OCI-LY1 (cell line): ENCODE measurements at regions not wholly inside any gene's neighbourhood (a gene's known extent, or its start where the extent isn't known, plus 50 kb on each side); places are given as distances from the start of the nearest gene placed in this dataset.

Experiments
- H2AFZ ChIP-seq: fragments of 200-600 bp; sonication (generic), shearing (Covaris generic); 2 replicates; pipeline ENCODE4 v1.6.0; 2014; ENCODE audit warnings: antibody characterized with exemption, mild to moderate bottlenecking, low read length
- H3F3A ChIP-seq: fragments of 200-600 bp; sonication (generic), shearing (Covaris generic); 2 replicates; pipeline ENCODE4 v1.6.0; 2014; ENCODE audit warnings: mild to moderate bottlenecking, antibody characterized with exemption, low read length, moderate library complexity; ENCODE audit not compliant: insufficient read depth
- H3K27ac ChIP-seq: fragments of 200-600 bp; sonication (generic); 2 replicates; pipeline ENCODE4 v1.5.1; 2014; ENCODE audit warnings: low read length, mixed run types, mild to moderate bottlenecking, low read depth; ENCODE audit not compliant: poor library complexity, severe bottlenecking
- H3K27me3 ChIP-seq: fragments of 200-600 bp; sonication (generic); 2 replicates; pipeline ENCODE4 v1.6.0; 2014; ENCODE audit warnings: antibody characterized with exemption, mild to moderate bottlenecking, low read length, moderate library complexity; ENCODE audit not compliant: insufficient read depth
- H3K36me3 ChIP-seq: fragments of 200-600 bp; sonication (generic); 2 replicates; pipeline ENCODE4 v1.6.1; 2014; ENCODE audit warnings: mild to moderate bottlenecking, antibody characterized with exemption, low read length, moderate library complexity, mixed read lengths; ENCODE audit not compliant: insufficient read depth
- H3K4me1 ChIP-seq: fragments of 200-600 bp; sonication (generic); 2 replicates; pipeline ENCODE4 v1.5.1; 2014; ENCODE audit warnings: mild to moderate bottlenecking, low read length, moderate library complexity; ENCODE audit not compliant: insufficient read depth, severe bottlenecking
- H3K4me2 ChIP-seq: fragments of 200-600 bp; sonication (generic), shearing (Covaris generic); 2 replicates; pipeline ENCODE4 v1.6.1; 2014; ENCODE audit warnings: low read length
- H3K4me3 ChIP-seq: fragments of 200-600 bp; sonication (generic); 2 replicates; pipeline ENCODE4 v1.5.1; 2014; ENCODE audit warnings: low read length, low read depth, mild to moderate bottlenecking, mixed read lengths; ENCODE audit not compliant: poor library complexity, severe bottlenecking
- H3K79me2 ChIP-seq: fragments of 200-600 bp; shearing (Covaris generic); 2 replicates; pipeline ENCODE4 v1.6.1; 2016; ENCODE audit warnings: mixed run types, low read length, mixed read lengths; ENCODE audit not compliant: insufficient read depth
- H3K9ac ChIP-seq: fragments of 200-600 bp; sonication (generic), shearing (Covaris generic); 2 replicates; pipeline ENCODE4 v1.6.1; 2014; ENCODE audit warnings: mild to moderate bottlenecking, low read length, mixed read lengths
- H3K9me2 ChIP-seq: fragments of 200-600 bp; sonication (generic), shearing (Covaris generic); 2 replicates; pipeline ENCODE4 v1.6.1; 2014; ENCODE audit warnings: low read depth, mild to moderate bottlenecking, low read length, mixed read lengths
- H3K9me3 ChIP-seq: fragments of 200-600 bp; shearing (Covaris generic); 2 replicates; pipeline ENCODE4 v1.6.1; 2014; ENCODE audit warnings: low read length, mixed read lengths
- H4K20me1 ChIP-seq: fragments of 200-600 bp; sonication (generic), shearing (Covaris generic); 2 replicates; pipeline ENCODE4 v1.6.0; 2016; ENCODE audit warnings: mild to moderate bottlenecking, low read length; ENCODE audit not compliant: insufficient read depth
- EZH2 ChIP-seq: fragments of 200-600 bp; sonication (generic), shearing (Covaris generic); IDR thresholded peaks from 2 replicates; pipeline ENCODE4 v1.8.0; 2017; ENCODE audit warnings: borderline replicate concordance, mixed run types, mild to moderate bottlenecking, antibody characterized with exemption, low read length, moderate library complexity, mixed read lengths
- TF ChIP-seq, protein P1 (sequence below): fragments of 200-600 bp; sonication (generic), shearing (Covaris generic); IDR thresholded peaks from 2 replicates; pipeline ENCODE4 v1.5.1; 2017; ENCODE audit warnings: mild to moderate bottlenecking, antibody characterized with exemption, low read length, moderate library complexity, mixed read lengths

DNA sequence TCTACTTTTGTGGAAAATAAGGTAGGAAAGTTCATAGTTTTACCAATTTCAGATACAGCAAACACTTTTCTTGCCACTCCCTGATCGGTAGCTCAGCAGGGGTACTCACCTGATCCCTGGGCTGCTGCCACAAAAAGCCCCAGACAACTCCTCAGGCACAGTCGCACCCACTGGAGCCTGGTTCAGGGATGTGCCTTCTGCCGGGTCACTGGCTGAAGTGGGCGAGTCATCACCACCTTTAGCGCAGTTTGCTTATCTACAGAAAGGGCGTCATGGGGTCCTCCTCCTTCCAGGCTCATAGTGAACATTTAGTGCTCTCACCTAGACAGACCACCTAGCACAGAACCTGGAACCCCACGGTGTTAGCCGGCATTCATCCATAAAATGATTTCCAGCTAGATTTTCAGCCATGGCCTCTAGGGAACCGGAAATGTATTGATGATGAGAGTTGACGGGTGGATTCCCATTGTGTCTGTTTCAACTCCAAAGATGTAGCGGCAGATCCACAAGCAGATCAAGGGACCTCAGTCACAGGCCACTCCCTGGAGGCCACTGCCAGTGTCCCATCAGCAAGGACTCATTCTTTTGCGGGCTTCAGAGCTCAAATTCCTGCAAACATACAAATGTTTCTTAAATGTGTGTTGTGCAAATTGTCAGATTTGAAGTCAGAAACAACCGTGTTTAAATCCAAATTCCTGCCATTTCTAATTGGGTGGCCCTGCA lies 408.4 kb upstream of the SALL3 start:
- Histone ChIP-seq H3K4me3 (no peak overlapping the region), H3K36me3 (no peaks in the 10 kb centered on the region), H3K27me3 (no peaks in the 10 kb centered on the region), H2AFZ (no peak overlapping the region), H3K9me2 (no peaks in the 10 kb centered on the region), H3K4me2 (no peak overlapping the region), H3K27ac (no peak overlapping the region), H3K4me1 (no peaks in the 10 kb centered on the region), H3K79me2 (no peaks in the 10 kb centered on the region), H3K9me3 (no peaks in the 10 kb centered on the region), H4K20me1 (no peaks in the 10 kb centered on the region), H3F3A (no peaks in the 10 kb centered on the region), H3K9ac (no peak overlapping the region)
- TF ChIP-seq, protein P1, sequence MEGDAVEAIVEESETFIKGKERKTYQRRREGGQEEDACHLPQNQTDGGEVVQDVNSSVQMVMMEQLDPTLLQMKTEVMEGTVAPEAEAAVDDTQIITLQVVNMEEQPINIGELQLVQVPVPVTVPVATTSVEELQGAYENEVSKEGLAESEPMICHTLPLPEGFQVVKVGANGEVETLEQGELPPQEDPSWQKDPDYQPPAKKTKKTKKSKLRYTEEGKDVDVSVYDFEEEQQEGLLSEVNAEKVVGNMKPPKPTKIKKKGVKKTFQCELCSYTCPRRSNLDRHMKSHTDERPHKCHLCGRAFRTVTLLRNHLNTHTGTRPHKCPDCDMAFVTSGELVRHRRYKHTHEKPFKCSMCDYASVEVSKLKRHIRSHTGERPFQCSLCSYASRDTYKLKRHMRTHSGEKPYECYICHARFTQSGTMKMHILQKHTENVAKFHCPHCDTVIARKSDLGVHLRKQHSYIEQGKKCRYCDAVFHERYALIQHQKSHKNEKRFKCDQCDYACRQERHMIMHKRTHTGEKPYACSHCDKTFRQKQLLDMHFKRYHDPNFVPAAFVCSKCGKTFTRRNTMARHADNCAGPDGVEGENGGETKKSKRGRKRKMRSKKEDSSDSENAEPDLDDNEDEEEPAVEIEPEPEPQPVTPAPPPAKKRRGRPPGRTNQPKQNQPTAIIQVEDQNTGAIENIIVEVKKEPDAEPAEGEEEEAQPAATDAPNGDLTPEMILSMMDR: no peak
- TF ChIP-seq EZH2: no peak

DNA sequence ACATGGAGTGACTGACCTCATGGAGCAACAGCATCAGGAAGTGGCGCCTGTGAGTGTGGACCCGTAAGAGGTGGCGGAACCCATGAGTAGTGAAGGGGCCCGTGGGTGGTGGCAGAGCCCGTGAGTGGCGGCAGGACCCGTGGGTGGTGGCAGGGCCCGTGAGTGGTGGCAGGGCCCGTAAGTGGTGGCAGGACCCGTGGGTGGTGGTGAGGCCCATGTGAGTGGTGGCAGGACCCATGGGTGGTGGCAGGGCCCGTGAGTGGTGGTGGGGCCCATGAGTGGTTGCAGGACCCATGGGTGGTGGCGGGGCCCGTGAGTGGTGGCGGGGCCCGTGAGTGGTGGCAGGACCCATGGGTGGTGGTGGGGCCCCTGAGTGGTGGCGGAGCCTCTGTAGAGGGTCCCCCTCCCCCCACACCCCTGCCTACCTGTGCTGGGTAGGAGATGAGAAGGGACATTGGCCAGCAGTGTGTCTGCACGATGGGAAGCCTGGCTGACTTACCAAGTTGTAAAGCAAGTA lies 407.7 kb upstream of the SALL3 start:
- no peaks in the 10 kb centered on the region for H3K4me1 ChIP-seq
- H3K9me2 ChIP-seq: no peaks in the 10 kb centered on the region
- H3K79me2 ChIP-seq: no peaks in the 10 kb centered on the region
- no peak overlapping the region for H2AFZ ChIP-seq
- H3K36me3 ChIP-seq: no peaks in the 10 kb centered on the region
- TF ChIP-seq, protein P1: no peak
- TF ChIP-seq EZH2: no peak
- H4K20me1 ChIP-seq: no peaks in the 10 kb centered on the region
- no peaks in the 10 kb centered on the region for H3K9me3 ChIP-seq
- H3K9ac ChIP-seq: no peak overlapping the region
- no peak overlapping the region for H3K27ac ChIP-seq
- no peak overlapping the region for H3K4me2 ChIP-seq
- H3K27me3 ChIP-seq: no peaks in the 10 kb centered on the region
- H3F3A ChIP-seq: no peaks in the 10 kb centered on the region
- no peak overlapping the region for H3K4me3 ChIP-seq

DNA sequence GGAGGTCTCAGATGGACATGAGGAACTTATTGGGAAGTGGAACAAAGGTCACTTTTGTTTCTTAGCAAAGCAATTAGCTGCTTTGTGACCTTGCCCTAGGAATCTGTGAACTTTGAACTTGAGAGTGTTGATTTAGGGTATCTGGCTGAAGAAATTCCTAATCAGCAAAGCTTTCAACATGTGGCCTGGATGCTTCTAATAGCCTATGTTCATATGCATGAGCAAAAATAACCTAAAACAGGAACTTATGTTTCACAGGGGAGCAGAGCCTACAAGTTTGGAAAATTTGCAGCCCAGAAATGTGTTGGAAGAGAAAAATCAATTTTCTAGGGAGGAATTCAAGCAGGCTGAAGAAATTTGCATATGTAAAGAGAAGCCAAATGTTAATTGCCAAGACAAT lies 405.8 kb upstream of the SALL3 start:
- Histone ChIP-seq H3K9ac (no peak overlapping the region), H3K36me3 (no peaks in the 10 kb centered on the region), H3K9me3 (no peaks in the 10 kb centered on the region), H4K20me1 (no peaks in the 10 kb centered on the region), H3K4me3 (no peak overlapping the region), H3K79me2 (no peaks in the 10 kb centered on the region), H2AFZ (no peak overlapping the region), H3K4me1 (no peaks in the 10 kb centered on the region), H3K4me2 (no peak overlapping the region), H3F3A (no peaks in the 10 kb centered on the region), H3K9me2 (no peaks in the 10 kb centered on the region), H3K27ac (no peak overlapping the region), H3K27me3 (no peaks in the 10 kb centered on the region)
- TF ChIP-seq, protein P1: no peak
- TF ChIP-seq EZH2: no peak
